ENCODE measurements at regions not wholly inside any gene's neighbourhood (a gene's known extent, or its start where the extent isn't known, plus 50 kb on each side); places are given as distances from the start of the nearest gene placed in this dataset.
"Not testable (repeated sequence)": the region's sequence is repeated elsewhere in the genome, so short reads cannot be mapped to it uniquely, and the experiment has no call there.

GRCh38 chr16:26419458-26419857 is 647.3 kb upstream of the C16orf82 start:
- TF ChIP-seq CTCF (conservative IDR thresholded peaks at IDR 0.05; ENCODE audit: low read depth, low read length); EZH2 (IDR thresholded peaks at IDR 0.05; ENCODE audit: borderline replicate concordance, low read depth, low read length, poor library complexity, severe bottlenecking): not testable (repeated sequence)
